ENCODE measurements at regions not wholly inside any gene's neighbourhood (a gene's known extent, or its start where the extent isn't known, plus 50 kb on each side); places are given as distances from the start of the nearest gene placed in this dataset.

GRCh38 chr11:47908198-47908597, 60.0 kb upstream of the NUP160 start:
- WGBS (ENCODE audit: insufficient coverage), result 63% methylated on average over 5 of the region's 5 CpGs
- Mint-ChIP-seq H3K4me3 (no peak overlapping the region), H3K27ac (no peak overlapping the region), H3K27me3 (ENCODE audit: low read depth in 2 of 2) (no peaks in the 10 kb centered on the region), H3K4me1 (peaks cover 0 to 4% of the 10 kb centered on the region in 2 donors), H3K36me3 (no peaks in the 10 kb centered on the region), H3K9me3 (no peaks in the 10 kb centered on the region)
- H3K4me3 ChIP-seq (ENCODE audit: low read length), result no peak overlapping the region
- no peaks in the 10 kb centered on the region for H3K9me3 ChIP-seq (ENCODE audit: control insufficient read depth, insufficient read depth, low read length)
- H3K27me3 ChIP-seq (ENCODE audit: control insufficient read depth, insufficient read depth, low read length), result no peaks in the 10 kb centered on the region
- no peak for ATAC-seq
- intact Hi-C loops (cut with micrococcal nuclease), result no loop called here
- H3K4me1 ChIP-seq (ENCODE audit: control insufficient read depth, insufficient read depth, low read length), result peaks cover 2% of the 10 kb centered on the region
- H3K36me3 ChIP-seq (ENCODE audit: control insufficient read depth, insufficient read depth, low read length), result no peaks in the 10 kb centered on the region
- TF ChIP-seq CTCF (IDR thresholded peaks at IDR 0.05), result no peak
- no peak for DNase-seq
- no peak overlapping the region for H3K27ac ChIP-seq (ENCODE audit: low read length)

GRCh38 chr11:47907499-47907898, 59.3 kb upstream of the NUP160 start:
- H3K27me3 Mint-ChIP-seq (ENCODE audit: low read depth in 2 of 2), result no peaks in the 10 kb centered on the region
- WGBS (ENCODE audit: insufficient coverage), result 96% methylated on average over 5 of the region's 5 CpGs
- no peak overlapping the region for H3K4me3 ChIP-seq (ENCODE audit: low read length)
- peaks cover 2% of the 10 kb centered on the region for H3K4me1 ChIP-seq (ENCODE audit: control insufficient read depth, insufficient read depth, low read length)
- H3K4me3 Mint-ChIP-seq, result no peak overlapping the region
- no peak for DNase-seq
- no peak for TF ChIP-seq CTCF (IDR thresholded peaks at IDR 0.05)
- no peaks in the 10 kb centered on the region for H3K36me3 ChIP-seq (ENCODE audit: control insufficient read depth, insufficient read depth, low read length)
- H3K27ac ChIP-seq (ENCODE audit: low read length), result no peak overlapping the region
- H3K36me3 Mint-ChIP-seq, result no peaks in the 10 kb centered on the region
- H3K9me3 ChIP-seq (ENCODE audit: control insufficient read depth, insufficient read depth, low read length), result no peaks in the 10 kb centered on the region
- intact Hi-C loops (cut with micrococcal nuclease), result no loop called here
- H3K9me3 Mint-ChIP-seq, result no peaks in the 10 kb centered on the region
- H3K27me3 ChIP-seq (ENCODE audit: control insufficient read depth, insufficient read depth, low read length), result no peaks in the 10 kb centered on the region
- H3K27ac Mint-ChIP-seq, result no peak overlapping the region
- peaks cover 0 to 4% of the 10 kb centered on the region in 2 donors for H3K4me1 Mint-ChIP-seq
- ATAC-seq, result no peak

GRCh38 chr11:47906066-47906465, 57.9 kb upstream of the NUP160 start:
- H3K27me3 Mint-ChIP-seq (ENCODE audit: low read depth in 2 of 2), result no peaks in the 10 kb centered on the region
- WGBS (ENCODE audit: insufficient coverage), result 94% methylated on average over 5 of the region's 6 CpGs
- DNase-seq, result no peak
- H3K36me3 Mint-ChIP-seq, result no peaks in the 10 kb centered on the region
- no peak for ATAC-seq
- Histone ChIP-seq H3K27ac (ENCODE audit: low read length) (no peak overlapping the region), H3K4me1 (ENCODE audit: control insufficient read depth, insufficient read depth, low read length) (peaks cover 2% of the 10 kb centered on the region), H3K36me3 (ENCODE audit: control insufficient read depth, insufficient read depth, low read length) (no peaks in the 10 kb centered on the region), H3K9me3 (ENCODE audit: control insufficient read depth, insufficient read depth, low read length) (no peaks in the 10 kb centered on the region), H3K4me3 (ENCODE audit: low read length) (no peak overlapping the region), H3K27me3 (ENCODE audit: control insufficient read depth, insufficient read depth, low read length) (no peaks in the 10 kb centered on the region)
- peaks cover 0 to 4% of the 10 kb centered on the region in 2 donors for H3K4me1 Mint-ChIP-seq
- no peak overlapping the region for H3K27ac Mint-ChIP-seq
- no peak overlapping the region for H3K4me3 Mint-ChIP-seq
- TF ChIP-seq CTCF (IDR thresholded peaks at IDR 0.05), result no peak
- H3K9me3 Mint-ChIP-seq, result no peaks in the 10 kb centered on the region
- intact Hi-C loops (cut with micrococcal nuclease), result no loop called here

GRCh38 chr11:47905358-47906059, 57.4 kb upstream of the NUP160 start:
- no peak for ATAC-seq
- Histone ChIP-seq H3K27me3 (ENCODE audit: control insufficient read depth, insufficient read depth, low read length) (no peaks in the 10 kb centered on the region), H3K27ac (ENCODE audit: low read length) (no peak overlapping the region), H3K9me3 (ENCODE audit: control insufficient read depth, insufficient read depth, low read length) (no peaks in the 10 kb centered on the region), H3K4me3 (ENCODE audit: low read length) (no peak overlapping the region), H3K36me3 (ENCODE audit: control insufficient read depth, insufficient read depth, low read length) (no peaks in the 10 kb centered on the region), H3K4me1 (ENCODE audit: control insufficient read depth, insufficient read depth, low read length) (peaks cover 4% of the 10 kb centered on the region)
- H3K9me3 Mint-ChIP-seq, result no peaks in the 10 kb centered on the region
- TF ChIP-seq CTCF (IDR thresholded peaks at IDR 0.05), result no peak
- no peak overlapping the region for H3K4me3 Mint-ChIP-seq
- DNase-seq, result no peak
- H3K27ac Mint-ChIP-seq, result no peak overlapping the region
- H3K36me3 Mint-ChIP-seq, result no peaks in the 10 kb centered on the region
- H3K4me1 Mint-ChIP-seq, result peaks cover 0 to 4% of the 10 kb centered on the region in 2 donors
- H3K27me3 Mint-ChIP-seq (ENCODE audit: low read depth in 2 of 2), result no peaks in the 10 kb centered on the region
- 95% methylated on average over 22 of the region's 22 CpGs for WGBS (ENCODE audit: insufficient coverage)
- intact Hi-C loops (cut with micrococcal nuclease), result no loop called here
